Rectal smooth muscle tissue (tissue), 1 donor: ENCODE measurements at regions not wholly inside any gene's neighbourhood (a gene's known extent, or its start where the extent isn't known, plus 50 kb on each side); places are given as distances from the start of the nearest gene placed in this dataset.
"Not testable (repeated sequence)": the region's sequence is repeated elsewhere in the genome, so short reads cannot be mapped to it uniquely, and the experiment has no call there.

Source experiments
- H3K27ac ChIP-seq: one replicate; pipeline ENCODE4 v1.7.0; 2013; ENCODE audit warnings: low read depth, low read length, inconsistent platforms
- H3K27me3 ChIP-seq: one replicate; pipeline ENCODE4 v1.7.0; 2013; ENCODE audit warnings: low read length; ENCODE audit not compliant: control insufficient read depth, insufficient read depth
- H3K36me3 ChIP-seq: one replicate; pipeline ENCODE4 v1.7.0; 2013; ENCODE audit warnings: low read length; ENCODE audit not compliant: control insufficient read depth, insufficient read depth
- H3K4me1 ChIP-seq: one replicate; pipeline ENCODE4 v1.7.0; 2013; ENCODE audit warnings: low read length; ENCODE audit not compliant: control insufficient read depth, insufficient read depth
- H3K4me3 ChIP-seq: one replicate; pipeline ENCODE4 v1.7.0; 2013; ENCODE audit warnings: low read length
- H3K9ac ChIP-seq: one replicate; pipeline ENCODE4 v1.7.0; 2013; ENCODE audit warnings: low read length

GRCh38 chr16:51286272-51286671 lies 135.2 kb upstream of the SALL1 start:
- Histone ChIP-seq H3K27me3 (no peaks in the 10 kb centered on the region), H3K27ac (no peak overlapping the region), H3K4me3 (no peak overlapping the region), H3K4me1 (no peaks in the 10 kb centered on the region), H3K36me3 (no peaks in the 10 kb centered on the region), H3K9ac (no peak overlapping the region)

GRCh38 chr16:51276336-51276735 lies 125.3 kb upstream of the SALL1 start:
- Histone ChIP-seq H3K27me3 (no peaks in the 10 kb centered on the region), H3K9ac (no peak overlapping the region), H3K4me3 (no peak overlapping the region), H3K27ac (no peak overlapping the region), H3K4me1 (no peaks in the 10 kb centered on the region), H3K36me3 (no peaks in the 10 kb centered on the region)

GRCh38 chr16:51272420-51272819 lies 121.3 kb upstream of the SALL1 start:
- Histone ChIP-seq H3K4me1 (no peaks in the 10 kb centered on the region), H3K27me3 (no peaks in the 10 kb centered on the region), H3K27ac (no peak overlapping the region), H3K4me3 (no peak overlapping the region), H3K9ac (no peak overlapping the region), H3K36me3 (no peaks in the 10 kb centered on the region)

- H3K27ac ChIP-seq: no peak overlapping the region
- H3K4me1 ChIP-seq: no peaks in the 10 kb centered on the region
- H3K36me3 ChIP-seq: no peaks in the 10 kb centered on the region
- H3K9ac ChIP-seq: no peak overlapping the region
- H3K4me3 ChIP-seq: no peak overlapping the region
- H3K27me3 ChIP-seq: no peaks in the 10 kb centered on the region
These were observed 120.2 kb upstream of the SALL1 start for GRCh38 chr16:51271156-51271701.

GRCh38 chr16:51268237-51268636 lies 117.2 kb upstream of the SALL1 start:
- H3K36me3 ChIP-seq: no peaks in the 10 kb centered on the region
- H3K4me3 ChIP-seq: no peak overlapping the region
- H3K4me1 ChIP-seq: no peaks in the 10 kb centered on the region
- H3K9ac ChIP-seq: no peak overlapping the region
- H3K27me3 ChIP-seq: no peaks in the 10 kb centered on the region
- H3K27ac ChIP-seq: no peak overlapping the region

GRCh38 chr16:51267681-51268080 lies 116.6 kb upstream of the SALL1 start:
- H3K9ac ChIP-seq: no peak overlapping the region
- no peaks in the 10 kb centered on the region for H3K36me3 ChIP-seq
- no peaks in the 10 kb centered on the region for H3K27me3 ChIP-seq
- H3K4me1 ChIP-seq: no peaks in the 10 kb centered on the region
- no peak overlapping the region for H3K4me3 ChIP-seq
- H3K27ac ChIP-seq: no peak overlapping the region

GRCh38 chr16:51262428-51262827 lies 111.4 kb upstream of the SALL1 start:
- Histone ChIP-seq H3K27ac (no peak overlapping the region), H3K36me3 (no peaks in the 10 kb centered on the region), H3K4me1 (no peaks in the 10 kb centered on the region), H3K4me3 (no peak overlapping the region), H3K27me3 (no peaks in the 10 kb centered on the region), H3K9ac (no peak overlapping the region)

- H3K36me3 ChIP-seq: no peaks in the 10 kb centered on the region
- H3K27me3 ChIP-seq: no peaks in the 10 kb centered on the region
- H3K27ac ChIP-seq: no peak overlapping the region
- H3K4me3 ChIP-seq: no peak overlapping the region
- H3K9ac ChIP-seq: no peak overlapping the region
- H3K4me1 ChIP-seq: no peaks in the 10 kb centered on the region
These were observed 110.8 kb upstream of the SALL1 start for GRCh38 chr16:51261919-51262318.

- no peak overlapping the region for H3K9ac ChIP-seq
- no peaks in the 10 kb centered on the region for H3K27me3 ChIP-seq
- H3K36me3 ChIP-seq: no peaks in the 10 kb centered on the region
- no peaks in the 10 kb centered on the region for H3K4me1 ChIP-seq
- H3K27ac ChIP-seq: no peak overlapping the region
- H3K4me3 ChIP-seq: no peak overlapping the region
These were observed 104.4 kb upstream of the SALL1 start for GRCh38 chr16:51255349-51255972.

GRCh38 chr16:51254390-51254789 lies 103.3 kb upstream of the SALL1 start:
- H3K27me3 ChIP-seq, H3K4me1 ChIP-seq, H3K4me3 ChIP-seq, H3K9ac ChIP-seq, H3K36me3 ChIP-seq, H3K27ac ChIP-seq: not testable (repeated sequence)

- Histone ChIP-seq H3K27ac (no peak overlapping the region), H3K9ac (no peak overlapping the region), H3K4me1 (no peaks in the 10 kb centered on the region), H3K36me3 (no peaks in the 10 kb centered on the region), H3K4me3 (no peak overlapping the region), H3K27me3 (peaks cover 2% of the 10 kb centered on the region)
These were observed 97.1 kb upstream of the SALL1 start for GRCh38 chr16:51248217-51248616.

- Histone ChIP-seq H3K27me3 (peaks cover 2% of the 10 kb centered on the region), H3K4me1 (no peaks in the 10 kb centered on the region), H3K27ac (no peak overlapping the region), H3K4me3 (no peak overlapping the region), H3K9ac (no peak overlapping the region), H3K36me3 (no peaks in the 10 kb centered on the region)
These were observed 94.6 kb upstream of the SALL1 start for GRCh38 chr16:51245658-51245995.

- H3K27me3 ChIP-seq: peaks cover 2% of the 10 kb centered on the region
- H3K9ac ChIP-seq: no peak overlapping the region
- H3K27ac ChIP-seq: no peak overlapping the region
- H3K36me3 ChIP-seq: no peaks in the 10 kb centered on the region
- no peak overlapping the region for H3K4me3 ChIP-seq
- no peaks in the 10 kb centered on the region for H3K4me1 ChIP-seq
These were observed 94.0 kb upstream of the SALL1 start for GRCh38 chr16:51244887-51245657.
